Spinal cord (tissue), 9 donors: ENCODE measurements at regions not wholly inside any gene's neighbourhood (a gene's known extent, or its start where the extent isn't known, plus 50 kb on each side); places are given as distances from the start of the nearest gene placed in this dataset.

Experiments used
- DNase-seq, 6 donors: peaks; one replicate each; pipeline versions ENCODE4 v3.0.0 to v3.0.0-alpha.2; 2013 to 2015; ENCODE audit warnings: low spot score in 6 of 6, low read depth in 4 of 6
- H3K27ac ChIP-seq: one replicate; pipeline ENCODE4 v1.5.1; 2013; ENCODE audit warnings: low read depth, low read length, control low read depth
- H3K27me3 ChIP-seq: one replicate; pipeline ENCODE4 v1.6.1; 2013; ENCODE audit warnings: low read length; ENCODE audit not compliant: control insufficient read depth, insufficient read depth
- H3K36me3 ChIP-seq: one replicate; pipeline ENCODE4 v1.6.1; 2013; ENCODE audit warnings: low read length; ENCODE audit not compliant: control insufficient read depth, insufficient read depth
- H3K4me1 ChIP-seq: one replicate; pipeline ENCODE4 v1.6.1; 2013; ENCODE audit warnings: low read length; ENCODE audit not compliant: control insufficient read depth, insufficient read depth
- H3K4me3 ChIP-seq: one replicate; pipeline ENCODE4 v1.5.1; 2013; ENCODE audit warnings: low read depth, low read length, control low read depth
- H3K9me3 ChIP-seq: one replicate; pipeline ENCODE4 v1.6.1; 2013; ENCODE audit warnings: low read length; ENCODE audit not compliant: control insufficient read depth, insufficient read depth
- WGBS: methylation state at CpG from one replicate; pipeline ENCODE4 v1.1.5; 2013; ENCODE audit warnings: missing lambda C conversion rate; ENCODE audit not compliant: insufficient coverage; 5-methylcytosine and 5-hydroxymethylcytosine counted together
- donor health status: healthy.

GRCh38 chr1:83075107-83075506 lies 923.8 kb downstream of the TTLL7 start:
- Histone ChIP-seq H3K9me3 (no peaks in the 10 kb centered on the region), H3K4me1 (no peaks in the 10 kb centered on the region), H3K27me3 (no peaks in the 10 kb centered on the region), H3K27ac (no peak overlapping the region), H3K36me3 (no peaks in the 10 kb centered on the region), H3K4me3 (no peak overlapping the region)
- DNase-seq = no peak
- WGBS = no CpG with 5 or more reads among the region's 1 CpG

- Histone ChIP-seq H3K36me3 (no peaks in the 10 kb centered on the region), H3K4me3 (no peak overlapping the region), H3K9me3 (no peaks in the 10 kb centered on the region), H3K27ac (no peak overlapping the region), H3K4me1 (no peaks in the 10 kb centered on the region), H3K27me3 (no peaks in the 10 kb centered on the region)
- no peak for DNase-seq
- 100% methylated on average over 3 of the region's 4 CpGs for WGBS
These were observed 931.0 kb downstream of the TTLL7 start for GRCh38 chr1:83067954-83068353.

- Histone ChIP-seq H3K27ac (no peak overlapping the region), H3K4me1 (no peaks in the 10 kb centered on the region), H3K4me3 (no peak overlapping the region), H3K9me3 (no peaks in the 10 kb centered on the region), H3K36me3 (no peaks in the 10 kb centered on the region), H3K27me3 (no peaks in the 10 kb centered on the region)
- DNase-seq = no peak
- WGBS = 90% methylated on average over 2 of the region's 2 CpGs
These were observed 932.8 kb downstream of the TTLL7 start for GRCh38 chr1:83065952-83066727.

GRCh38 chr1:83064589-83065242 lies 934.2 kb downstream of the TTLL7 start:
- no peak overlapping the region for H3K4me3 ChIP-seq
- no CpG with 5 or more reads among the region's 4 CpGs for WGBS
- no peaks in the 10 kb centered on the region for H3K27me3 ChIP-seq
- no peak overlapping the region for H3K27ac ChIP-seq
- H3K36me3 ChIP-seq = no peaks in the 10 kb centered on the region
- DNase-seq = no peak
- no peaks in the 10 kb centered on the region for H3K4me1 ChIP-seq
- H3K9me3 ChIP-seq = no peaks in the 10 kb centered on the region

GRCh38 chr1:83060651-83061390 lies 938.1 kb downstream of the TTLL7 start:
- peak in 2 of 6 donors; percentile 13 to 14 for DNase-seq
- H3K4me1 ChIP-seq = no peaks in the 10 kb centered on the region
- H3K9me3 ChIP-seq = no peaks in the 10 kb centered on the region
- no peaks in the 10 kb centered on the region for H3K27me3 ChIP-seq
- 95% methylated on average over 2 of the region's 5 CpGs for WGBS
- no peak overlapping the region for H3K4me3 ChIP-seq
- H3K36me3 ChIP-seq = no peaks in the 10 kb centered on the region
- H3K27ac ChIP-seq = no peak overlapping the region

- H3K36me3 ChIP-seq = no peaks in the 10 kb centered on the region
- H3K4me1 ChIP-seq = no peaks in the 10 kb centered on the region
- no peaks in the 10 kb centered on the region for H3K27me3 ChIP-seq
- H3K4me3 ChIP-seq = no peak overlapping the region
- no peaks in the 10 kb centered on the region for H3K9me3 ChIP-seq
- DNase-seq = peak in 2 of 6 donors; percentile 4 to 8
- 89% methylated on average over 3 of the region's 4 CpGs for WGBS
- no peak overlapping the region for H3K27ac ChIP-seq
These were observed 938.7 kb downstream of the TTLL7 start for GRCh38 chr1:83060221-83060620.

GRCh38 chr1:83058327-83058726 lies 940.6 kb downstream of the TTLL7 start:
- DNase-seq = no peak
- H3K27me3 ChIP-seq = no peaks in the 10 kb centered on the region
- H3K4me3 ChIP-seq = no peak overlapping the region
- H3K36me3 ChIP-seq = no peaks in the 10 kb centered on the region
- no peaks in the 10 kb centered on the region for H3K9me3 ChIP-seq
- no peak overlapping the region for H3K27ac ChIP-seq
- no peaks in the 10 kb centered on the region for H3K4me1 ChIP-seq

GRCh38 chr1:83055391-83056170 lies 943.4 kb downstream of the TTLL7 start:
- no CpG with 5 or more reads among the region's 2 CpGs for WGBS
- Histone ChIP-seq H3K9me3 (no peaks in the 10 kb centered on the region), H3K27ac (no peak overlapping the region), H3K4me3 (no peak overlapping the region), H3K36me3 (no peaks in the 10 kb centered on the region), H3K27me3 (no peaks in the 10 kb centered on the region), H3K4me1 (no peaks in the 10 kb centered on the region)
- no peak for DNase-seq

GRCh38 chr1:83053446-83053845 lies 945.5 kb downstream of the TTLL7 start:
- Histone ChIP-seq H3K27me3 (no peaks in the 10 kb centered on the region), H3K27ac (no peak overlapping the region), H3K4me3 (no peak overlapping the region), H3K4me1 (no peaks in the 10 kb centered on the region), H3K9me3 (no peaks in the 10 kb centered on the region), H3K36me3 (no peaks in the 10 kb centered on the region)
- WGBS = no CpG with 5 or more reads among the region's 4 CpGs
- no peak for DNase-seq
